MG63 (cell line): ENCODE measurements at regions not wholly inside any gene's neighbourhood (a gene's known extent, or its start where the extent isn't known, plus 50 kb on each side); places are given as distances from the start of the nearest gene placed in this dataset.

Source experiments
- DNase-seq: peaks from one replicate; pipeline ENCODE4 v3.0.0-alpha.2; 2020
- H3K27me3 ChIP-seq: fragments of 250-450 bp; sonication (Bioruptor Pico); 2 replicates; pipeline ENCODE4 v1.5.1; 2020; ENCODE audit warnings: mild to moderate bottlenecking, moderate library complexity
- H3K36me3 ChIP-seq: fragments of 250-450 bp; sonication (Bioruptor Pico); 2 replicates; pipeline ENCODE4 v1.5.1; 2020; ENCODE audit warnings: mild to moderate bottlenecking, moderate library complexity
- H3K4me3 ChIP-seq: fragments of 250-450 bp; sonication (Bioruptor Pico); 2 replicates; pipeline ENCODE4 v1.5.1; 2020; ENCODE audit warnings: mild to moderate bottlenecking, moderate library complexity
- H3K9me3 ChIP-seq: fragments of 250-450 bp; sonication (Bioruptor Pico); 2 replicates; pipeline ENCODE4 v1.5.1; 2020; ENCODE audit warnings: mild to moderate bottlenecking, moderate library complexity

GRCh38 chr1:79655876-79656275 lies 649.3 kb upstream of the ADGRL4 start:
- Histone ChIP-seq H3K4me3 (no peak overlapping the region), H3K27me3 (no peaks in the 10 kb centered on the region), H3K36me3 (no peaks in the 10 kb centered on the region), H3K9me3 (no peaks in the 10 kb centered on the region)
- no peak for DNase-seq

- Histone ChIP-seq H3K27me3 (no peaks in the 10 kb centered on the region), H3K9me3 (no peaks in the 10 kb centered on the region), H3K36me3 (no peaks in the 10 kb centered on the region), H3K4me3 (no peak overlapping the region)
- no peak for DNase-seq
Observed at GRCh38 chr1:79652426-79652825, 645.9 kb upstream of the ADGRL4 start.

- Histone ChIP-seq H3K4me3 (no peak overlapping the region), H3K36me3 (no peaks in the 10 kb centered on the region), H3K9me3 (no peaks in the 10 kb centered on the region), H3K27me3 (no peaks in the 10 kb centered on the region)
- no peak for DNase-seq
Observed at GRCh38 chr1:79648126-79648525, 641.6 kb upstream of the ADGRL4 start.

- H3K4me3 ChIP-seq = no peak overlapping the region
- H3K27me3 ChIP-seq = no peaks in the 10 kb centered on the region
- no peaks in the 10 kb centered on the region for H3K9me3 ChIP-seq
- no peaks in the 10 kb centered on the region for H3K36me3 ChIP-seq
- DNase-seq = no peak
Observed at GRCh38 chr1:79646880-79647279, 640.4 kb upstream of the ADGRL4 start.

- no peaks in the 10 kb centered on the region for H3K9me3 ChIP-seq
- DNase-seq = no peak
- no peaks in the 10 kb centered on the region for H3K27me3 ChIP-seq
- H3K36me3 ChIP-seq = no peaks in the 10 kb centered on the region
- H3K4me3 ChIP-seq = no peak overlapping the region
Observed at GRCh38 chr1:79638382-79638781, 631.9 kb upstream of the ADGRL4 start.

- no peaks in the 10 kb centered on the region for H3K9me3 ChIP-seq
- DNase-seq = no peak
- H3K4me3 ChIP-seq = no peak overlapping the region
- no peaks in the 10 kb centered on the region for H3K36me3 ChIP-seq
- no peaks in the 10 kb centered on the region for H3K27me3 ChIP-seq
Observed at GRCh38 chr1:79633456-79633855, 626.9 kb upstream of the ADGRL4 start.

- H3K36me3 ChIP-seq = no peaks in the 10 kb centered on the region
- no peak overlapping the region for H3K4me3 ChIP-seq
- H3K27me3 ChIP-seq = no peaks in the 10 kb centered on the region
- no peak for DNase-seq
- H3K9me3 ChIP-seq = no peaks in the 10 kb centered on the region
Observed at GRCh38 chr1:79629414-79629813, 622.9 kb upstream of the ADGRL4 start.

- no peaks in the 10 kb centered on the region for H3K36me3 ChIP-seq
- DNase-seq = no peak
- H3K4me3 ChIP-seq = no peak overlapping the region
- H3K9me3 ChIP-seq = 0 out of 2 replicates have a peak, but pooled peaks cover 3% of the 10 kb centered on the region
- H3K27me3 ChIP-seq = no peaks in the 10 kb centered on the region; the same call in 1 of the 2 replicates
Observed at GRCh38 chr1:79617777-79618176, 611.2 kb upstream of the ADGRL4 start.

- Histone ChIP-seq H3K9me3 (no peaks in the 10 kb centered on the region), H3K4me3 (no peak overlapping the region)
- DNase-seq = no peak
Observed at GRCh38 chr1:79614762-79615161, 608.2 kb upstream of the ADGRL4 start.

GRCh38 chr1:79614106-79614505 lies 607.6 kb upstream of the ADGRL4 start:
- DNase-seq = no peak
- no peaks in the 10 kb centered on the region for H3K9me3 ChIP-seq

More at GRCh38 chr1:79614762-79615161, 608.2 kb upstream of the ADGRL4 start:
- Histone ChIP-seq H3K36me3 (no peaks in the 10 kb centered on the region), H3K27me3 (no peaks in the 10 kb centered on the region; the same call in 1 of the 2 replicates)

GRCh38 chr1:79613046-79613445 lies 606.5 kb upstream of the ADGRL4 start:
- no peaks in the 10 kb centered on the region; the same call in 1 of the 2 replicates for H3K27me3 ChIP-seq
- no peaks in the 10 kb centered on the region for H3K9me3 ChIP-seq
- DNase-seq = no peak
- H3K36me3 ChIP-seq = no peaks in the 10 kb centered on the region
- H3K4me3 ChIP-seq = no peak overlapping the region

More at GRCh38 chr1:79614106-79614505, 607.6 kb upstream of the ADGRL4 start:
- no peak overlapping the region for H3K4me3 ChIP-seq
- no peaks in the 10 kb centered on the region; the same call in 1 of the 2 replicates for H3K27me3 ChIP-seq
- no peaks in the 10 kb centered on the region for H3K36me3 ChIP-seq

- Histone ChIP-seq H3K36me3 (no peaks in the 10 kb centered on the region), H3K9me3 (no peaks in the 10 kb centered on the region), H3K4me3 (no peak overlapping the region), H3K27me3 (no peaks in the 10 kb centered on the region)
- no peak for DNase-seq
Observed at GRCh38 chr1:79604490-79605198, 598.1 kb upstream of the ADGRL4 start.

- DNase-seq = no peak
- no peaks in the 10 kb centered on the region for H3K27me3 ChIP-seq
- H3K9me3 ChIP-seq = no peaks in the 10 kb centered on the region
- no peak overlapping the region for H3K4me3 ChIP-seq
- no peaks in the 10 kb centered on the region for H3K36me3 ChIP-seq
Observed at GRCh38 chr1:79603843-79604242, 597.3 kb upstream of the ADGRL4 start.

- DNase-seq = no peak
- Histone ChIP-seq H3K36me3 (no peaks in the 10 kb centered on the region), H3K9me3 (no peaks in the 10 kb centered on the region), H3K4me3 (no peak overlapping the region), H3K27me3 (no peaks in the 10 kb centered on the region)
Observed at GRCh38 chr1:79599257-79599656, 592.7 kb upstream of the ADGRL4 start.

GRCh38 chr1:79595931-79596330 lies 589.4 kb upstream of the ADGRL4 start:
- no peaks in the 10 kb centered on the region for H3K27me3 ChIP-seq
- H3K4me3 ChIP-seq = no peak overlapping the region
- H3K9me3 ChIP-seq = no peaks in the 10 kb centered on the region
- H3K36me3 ChIP-seq = no peaks in the 10 kb centered on the region
- DNase-seq = no peak

GRCh38 chr1:79594121-79594698 lies 587.7 kb upstream of the ADGRL4 start:
- no peak for DNase-seq
- Histone ChIP-seq H3K36me3 (no peaks in the 10 kb centered on the region), H3K9me3 (no peaks in the 10 kb centered on the region), H3K27me3 (no peaks in the 10 kb centered on the region), H3K4me3 (no peak overlapping the region)

GRCh38 chr1:79592707-79593106 lies 586.2 kb upstream of the ADGRL4 start:
- DNase-seq = no peak

GRCh38 chr1:79588719-79589118 lies 582.2 kb upstream of the ADGRL4 start:
- H3K36me3 ChIP-seq = no peaks in the 10 kb centered on the region
- no peaks in the 10 kb centered on the region for H3K27me3 ChIP-seq
- no peaks in the 10 kb centered on the region for H3K9me3 ChIP-seq
- no peak overlapping the region for H3K4me3 ChIP-seq
- DNase-seq = no peak

More at GRCh38 chr1:79592707-79593106, 586.2 kb upstream of the ADGRL4 start:
- H3K9me3 ChIP-seq = no peaks in the 10 kb centered on the region
- H3K27me3 ChIP-seq = no peaks in the 10 kb centered on the region
- H3K36me3 ChIP-seq = no peaks in the 10 kb centered on the region
- no peak overlapping the region for H3K4me3 ChIP-seq
